ENCODE measurements at regions not wholly inside any gene's neighbourhood (a gene's known extent, or its start where the extent isn't known, plus 50 kb on each side); places are given as distances from the start of the nearest gene placed in this dataset.

- H2BK5ac ChIP-seq (ENCODE audit: low read depth, low read length), result no peak overlapping the region
- DNase-seq (ENCODE audit: low read depth in 1 of 2, low spot score in 2 of 2), result no peak
- ChIA-PET CTCF (ENCODE audit: partially characterized antibody) (interaction anchor here (0.7 to 9.8 kb wide), 4 partner anchors 12 to 548 kb away, joined by 3 to 81 read pairs (median 4); no protein-coding TSS in a partner anchor), POLR2A (ENCODE audit: partially characterized antibody) (no interaction called here)
- no peak overlapping the region for H2AK5ac ChIP-seq (ENCODE audit: low read depth, low read length)
- H2BK20ac ChIP-seq (ENCODE audit: low read length), result no peak overlapping the region
- no peak overlapping the region for H2BK120ac ChIP-seq (replicated peaks; ENCODE audit: low read depth, low read length)
- no peaks in the 10 kb centered on the region for H3K4me1 ChIP-seq (replicated peaks in 1 of 4; ENCODE audit: control insufficient read depth in 3 of 4, insufficient read depth in 4 of 4, low read length in 3 of 4)
- H3K4me2 ChIP-seq (ENCODE audit: insufficient read depth in 1 of 2, low read depth in 2 of 2, low read length in 2 of 2), result no peak overlapping the region
- H3K4me3 ChIP-seq (ENCODE audit: extremely low read depth in 1 of 4, insufficient read depth in 2 of 4, low read depth in 3 of 4, low read length in 4 of 4), result no peak overlapping the region
- no peak overlapping the region for H3K4ac ChIP-seq (replicated peaks; ENCODE audit: insufficient read length, low read depth, low read length)
- no peaks in the 10 kb centered on the region for H4K20me1 ChIP-seq (replicated peaks in 1 of 2; ENCODE audit: control insufficient read depth in 1 of 2, insufficient read depth in 2 of 2, low read length in 2 of 2)
- no peak overlapping the region for H2AFZ ChIP-seq (ENCODE audit: low read length)
- H3K56ac ChIP-seq (replicated peaks; ENCODE audit: insufficient read length, low read depth, low read length), result no peak overlapping the region
- H2BK15ac ChIP-seq (ENCODE audit: low read length), result no peak overlapping the region
- H3K23ac ChIP-seq (ENCODE audit: insufficient read length), result no peak overlapping the region
- H3K23me2 ChIP-seq (ENCODE audit: low read depth, low read length), result no peaks in the 10 kb centered on the region
- FAIRE-seq, result no peak
- no peaks in the 10 kb centered on the region for H3K36me3 ChIP-seq (ENCODE audit: control insufficient read depth in 2 of 4, insufficient read depth in 4 of 4, low read length in 3 of 4)
- no peaks in the 10 kb centered on the region for H3K9me3 ChIP-seq (ENCODE audit: insufficient read depth in 2 of 2, low read depth in 1 of 2, low read length in 1 of 2)
- H2BK12ac ChIP-seq (ENCODE audit: low read depth, low read length), result no peak overlapping the region
- no peaks in the 10 kb centered on the region for H3K79me2 ChIP-seq (ENCODE audit: control insufficient read depth in 1 of 2, insufficient read depth in 2 of 2, low read length in 2 of 2)
- H3K9ac ChIP-seq (replicated peaks in 1 of 4; ENCODE audit: extremely low read depth in 1 of 4, low read depth in 3 of 4, low read length in 3 of 4), result no peak overlapping the region
- H3K14ac ChIP-seq (ENCODE audit: insufficient read length), result no peak overlapping the region
- H4K8ac ChIP-seq (ENCODE audit: extremely low read depth, insufficient read depth, low read length), result no peak overlapping the region
- H4K5ac ChIP-seq (ENCODE audit: insufficient read length, low read depth, low read length), result no peak overlapping the region
- 85% methylated on average over 2 of the region's 2 CpGs; no CpG with 5 or more reads in 1 of the 2 experiments for WGBS, 2 experiments (ENCODE audit: extremely low coverage in 1 of 2, insufficient coverage in 1 of 2, insufficient read length in 1 of 2, insufficient replicate concordance in 2 of 2, low coverage in 1 of 2, low lambda C conversion rate in 2 of 2, missing lambda C conversion rate in 1 of 2)
- no peaks in the 10 kb centered on the region for H3K27me3 ChIP-seq (replicated peaks in 1 of 4; ENCODE audit: control insufficient read depth in 3 of 4, extremely low read depth in 1 of 4, insufficient read depth in 3 of 4, low read length in 3 of 4)
- H3K27ac ChIP-seq (ENCODE audit: low read depth, low read length), result no peak overlapping the region
- no peaks in the 10 kb centered on the region for H3K79me1 ChIP-seq (ENCODE audit: low read depth, low read length)
- no peak overlapping the region for H4K91ac ChIP-seq (replicated peaks; ENCODE audit: insufficient read length, low read length)
- H3K18ac ChIP-seq (ENCODE audit: extremely low read depth, low read length), result no peak overlapping the region
- no peak for TF ChIP-seq FOSL1 (IDR thresholded peaks at IDR 0.05; ENCODE audit: insufficient read depth, low read depth, low read length)
Measured at GRCh38 chr15:70483513-70483912, 279.8 kb downstream of the UACA start.

Data from H1 (cell line).